NT2/D1 (cell line): ENCODE measurements at regions not wholly inside any gene's neighbourhood (a gene's known extent, or its start where the extent isn't known, plus 50 kb on each side); places are given as distances from the start of the nearest gene placed in this dataset.

Experiments used
- YY1 ChIP-seq: IDR thresholded peaks from 2 replicates; pipeline ENCODE4 v1.6.1; 2011; ENCODE audit not compliant: insufficient read length, insufficient read depth
- ZNF274 ChIP-seq: IDR thresholded peaks from 2 replicates; pipeline ENCODE4 v1.6.1; 2011; ENCODE audit warnings: mild to moderate bottlenecking, low read depth, low read length

- TF ChIP-seq YY1 = no peak
- no peak for TF ChIP-seq ZNF274
Observed at GRCh38 chrX:116306218-116306617, 130.2 kb upstream of the SLC6A14 start.
